GM21529 (cell line): ENCODE measurements at regions not wholly inside any gene's neighbourhood (a gene's known extent, or its start where the extent isn't known, plus 50 kb on each side); places are given as distances from the start of the nearest gene placed in this dataset.

ENCODE experiments used
- ATAC-seq: cut with Tn5 transposase; IDR thresholded peaks from one replicate; pipeline ENCODE4 v1.9.1; 2021; ENCODE audit not compliant: unreplicated experiment

DNA sequence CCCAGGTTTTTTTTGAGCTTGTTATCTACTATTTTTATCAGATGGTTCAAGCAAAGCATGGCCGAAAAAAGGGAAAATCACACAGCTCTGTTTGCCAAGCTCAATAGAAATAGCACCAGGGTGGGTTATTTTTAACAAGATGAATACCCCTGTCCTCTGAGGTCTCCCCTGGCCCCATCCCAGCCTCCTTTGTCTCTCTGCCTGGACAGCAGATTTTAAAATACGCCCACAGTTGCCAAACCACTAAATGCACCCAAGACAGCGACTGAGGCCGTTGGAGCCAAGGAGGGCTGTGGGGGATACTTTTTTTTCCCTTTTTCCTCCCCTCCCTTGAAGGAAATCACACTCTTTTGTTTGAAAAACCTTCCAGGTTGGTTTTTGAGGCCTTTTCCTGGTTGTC is 106.6 kb downstream of the VEGFA start:
- ATAC-seq = no peak

GRCh38 chr6:43875849-43876572 is 106.0 kb downstream of the VEGFA start:
- no peak for ATAC-seq

GRCh38 chr6:43874814-43875590 is 105.0 kb downstream of the VEGFA start:
- ATAC-seq = no peak

DNA sequence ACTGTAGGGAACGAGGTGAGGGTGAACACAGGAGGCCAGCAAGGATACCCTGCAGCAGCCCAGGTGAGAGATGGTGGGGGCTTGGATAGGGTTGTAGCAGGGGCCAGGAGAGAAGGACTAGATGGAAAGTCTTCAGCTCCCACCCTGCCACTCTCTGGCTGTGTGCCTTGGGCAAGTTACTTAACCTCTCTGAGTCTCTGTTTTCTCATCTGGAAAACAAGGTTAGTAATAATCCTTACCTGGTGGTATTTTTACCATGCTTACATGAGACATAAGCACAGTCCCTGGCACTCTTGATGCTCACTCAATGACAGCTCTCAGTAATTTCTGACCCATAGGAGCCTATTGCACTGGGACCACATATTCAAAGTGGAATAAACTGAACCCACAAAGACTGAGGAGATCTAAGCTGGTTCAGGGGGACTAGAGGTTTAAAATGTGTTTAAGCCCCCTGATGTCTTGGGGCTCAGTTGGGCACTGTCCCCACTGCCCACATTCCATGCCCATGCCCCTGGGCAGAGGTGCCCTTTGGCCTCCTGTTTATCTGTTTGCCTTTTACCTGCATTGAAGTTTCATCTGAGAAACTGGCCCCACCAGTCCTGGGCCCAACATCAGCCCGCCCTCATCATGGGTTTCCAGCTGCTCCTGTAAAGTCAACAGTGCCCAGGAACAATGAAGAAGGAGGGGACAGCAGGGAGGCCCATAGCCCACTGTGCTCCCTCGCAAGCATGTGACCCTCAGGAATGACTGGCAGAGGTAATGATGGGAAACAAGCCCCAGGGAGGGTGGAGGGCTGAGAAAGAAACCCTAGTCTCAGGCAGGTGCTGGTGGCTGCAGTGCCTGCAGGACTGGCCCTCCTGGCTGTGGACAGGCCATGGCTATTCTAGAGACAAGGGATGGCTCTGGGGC is 104.0 kb downstream of the VEGFA start:
- ATAC-seq = no peak

GRCh38 chr6:43871933-43872332 is 101.9 kb downstream of the VEGFA start:
- no peak for ATAC-seq

DNA sequence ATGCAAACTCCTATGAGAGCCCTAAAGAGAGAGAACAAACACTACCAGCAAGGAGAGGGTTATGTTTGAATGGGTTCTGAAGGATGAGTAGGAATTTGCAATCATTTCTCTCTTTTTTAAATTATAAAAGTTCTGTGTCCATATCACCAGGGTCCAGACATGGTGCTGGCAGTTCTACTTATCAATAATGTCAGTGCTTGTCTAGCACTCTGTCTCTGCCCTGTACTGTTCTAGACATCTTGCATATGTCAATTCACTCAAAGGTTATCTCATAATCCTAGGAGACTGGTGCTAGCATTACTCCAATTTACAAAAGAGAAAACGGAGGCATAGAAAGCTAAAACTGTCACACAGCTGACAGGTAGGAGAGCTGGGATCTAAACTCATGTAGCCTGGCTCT is 101.3 kb downstream of the VEGFA start:
- no peak for ATAC-seq

- ATAC-seq = no peak
Measured at GRCh38 chr6:43870660-43871061, 100.7 kb downstream of the VEGFA start.

GRCh38 chr6:43869792-43870659 is 100.0 kb downstream of the VEGFA start:
- ATAC-seq = no peak

- no peak for ATAC-seq
Measured at GRCh38 chr6:43869079-43869710, 99.2 kb downstream of the VEGFA start.

GRCh38 chr6:43868467-43868866 is 98.5 kb downstream of the VEGFA start:
- ATAC-seq = no peak

DNA sequence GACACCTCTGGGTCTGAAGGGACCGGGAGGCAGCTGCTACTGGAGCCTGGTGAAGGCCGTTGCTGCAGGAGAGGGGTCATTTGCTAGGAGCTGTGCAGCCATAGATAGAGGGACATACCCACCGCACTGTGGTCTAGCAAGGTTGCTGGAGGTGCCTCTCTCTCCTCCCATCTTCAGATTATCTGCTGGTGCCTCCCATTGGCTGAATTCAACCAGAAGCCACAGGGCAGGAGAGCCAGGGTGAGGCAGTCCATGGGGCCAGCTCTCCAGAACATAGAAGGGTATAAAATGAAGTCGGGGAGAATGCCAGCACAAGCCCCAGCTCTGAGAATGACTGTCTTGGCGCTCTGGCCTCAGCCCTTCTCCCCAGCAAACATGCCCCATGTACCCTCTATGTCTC is 98.0 kb downstream of the VEGFA start:
- no peak for ATAC-seq

DNA sequence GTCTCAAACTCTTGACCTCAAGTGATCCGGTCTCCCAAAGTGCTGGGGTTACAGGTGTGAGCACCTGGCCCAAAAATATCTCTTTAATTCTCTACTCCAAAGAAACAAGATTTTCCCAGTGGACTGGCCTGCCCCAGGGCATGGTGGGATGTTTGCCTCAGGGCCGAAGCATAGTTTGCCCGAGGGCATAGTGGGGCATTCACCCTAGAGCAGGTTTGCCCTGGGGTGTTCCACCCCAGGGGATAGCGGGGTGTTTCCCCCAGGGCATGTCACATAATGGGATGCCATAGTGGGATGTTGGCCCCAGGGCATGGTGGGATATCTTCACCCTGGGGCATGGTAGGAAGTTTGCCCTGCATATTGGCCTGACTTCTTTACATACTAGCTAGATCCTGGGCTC is 97.2 kb downstream of the VEGFA start:
- no peak for ATAC-seq

- no peak for ATAC-seq
Measured at GRCh38 chr6:43865932-43866645, 96.1 kb downstream of the VEGFA start.

- ATAC-seq = no peak
Measured at GRCh38 chr6:43865086-43865485, 95.1 kb downstream of the VEGFA start.

DNA sequence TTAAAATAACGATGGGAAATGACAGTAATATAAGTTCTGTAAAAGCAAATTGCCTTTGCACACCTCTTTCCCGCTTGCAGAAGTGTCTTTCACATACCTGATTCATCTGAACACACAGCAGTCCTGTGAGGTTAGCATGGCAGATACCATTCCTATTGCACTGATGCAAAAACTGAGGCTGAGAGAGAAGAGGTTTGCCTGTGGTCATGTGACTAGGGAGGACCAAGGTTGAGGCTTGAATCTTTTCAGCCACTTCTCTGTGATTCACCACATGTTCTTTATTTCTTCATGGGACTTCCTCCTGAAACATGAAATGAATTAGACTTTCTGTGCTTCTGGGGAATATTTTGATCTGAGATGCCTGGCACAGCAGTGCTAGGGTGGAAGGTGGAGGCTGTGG is 92.9 kb downstream of the VEGFA start:
- ATAC-seq = no peak

DNA sequence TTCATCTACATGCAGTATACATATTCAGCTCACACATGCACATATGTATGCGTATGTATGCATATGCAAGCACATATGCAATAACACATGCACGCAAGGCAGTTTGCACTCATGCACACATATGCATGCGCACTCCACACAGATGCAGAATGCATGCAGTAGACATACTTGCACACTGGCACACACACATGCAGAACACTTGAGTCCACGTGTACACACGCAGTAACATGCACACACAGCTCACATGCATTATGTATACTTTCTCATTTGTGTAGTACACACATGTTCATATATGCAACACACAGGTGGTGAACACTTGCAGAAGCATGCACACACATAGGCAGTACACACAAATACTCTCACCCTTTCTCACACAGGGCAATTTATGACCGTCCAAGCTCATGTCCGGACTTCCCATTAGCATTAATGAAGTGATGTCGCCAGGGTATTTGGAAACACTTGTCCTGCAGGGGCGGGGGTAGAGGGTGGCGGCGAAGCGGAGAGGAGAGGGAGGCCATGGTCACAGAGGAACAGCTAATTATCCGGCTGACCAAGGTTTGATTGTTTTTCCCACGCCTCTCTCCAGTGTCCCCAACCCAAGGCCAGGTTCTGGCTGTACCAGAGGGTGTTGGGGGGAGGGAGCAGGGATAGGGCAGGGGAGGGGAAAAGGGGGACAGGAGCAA is 91.3 kb downstream of the VEGFA start:
- ATAC-seq = no peak

DNA sequence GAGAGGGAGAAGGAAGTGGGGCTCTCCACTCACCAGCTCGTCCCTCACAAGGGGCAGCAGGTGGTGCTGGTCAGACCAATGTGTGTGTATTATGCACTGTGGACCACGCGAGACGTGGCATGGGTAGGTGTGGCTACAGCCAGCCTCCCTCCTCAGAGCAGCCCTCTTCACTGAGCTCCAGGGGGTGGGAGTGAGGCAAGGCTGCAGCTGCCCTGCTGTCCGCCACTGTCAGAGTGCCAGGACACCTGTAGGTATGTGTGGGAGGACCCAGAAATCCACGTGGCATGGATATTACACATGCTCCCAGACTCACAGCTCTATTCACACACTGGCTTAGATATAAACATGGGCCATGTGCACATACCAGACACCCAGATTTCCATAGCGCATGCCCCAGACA is 90.3 kb downstream of the VEGFA start:
- no peak for ATAC-seq

GRCh38 chr6:43859213-43859612 is 89.2 kb downstream of the VEGFA start:
- ATAC-seq = no peak
